Rectal smooth muscle tissue (tissue), 1 donor: ENCODE measurements at regions not wholly inside any gene's neighbourhood (a gene's known extent, or its start where the extent isn't known, plus 50 kb on each side); places are given as distances from the start of the nearest gene placed in this dataset.
A peak's percentile ranks its signal among the peaks of the same experiment; 100 is the strongest.

Experiments used
- H3K27ac ChIP-seq: one replicate; pipeline ENCODE4 v1.7.0; 2013; ENCODE audit warnings: low read depth, low read length, inconsistent platforms
- H3K27me3 ChIP-seq: one replicate; pipeline ENCODE4 v1.7.0; 2013; ENCODE audit warnings: low read length; ENCODE audit not compliant: control insufficient read depth, insufficient read depth
- H3K36me3 ChIP-seq: one replicate; pipeline ENCODE4 v1.7.0; 2013; ENCODE audit warnings: low read length; ENCODE audit not compliant: control insufficient read depth, insufficient read depth
- H3K4me1 ChIP-seq: one replicate; pipeline ENCODE4 v1.7.0; 2013; ENCODE audit warnings: low read length; ENCODE audit not compliant: control insufficient read depth, insufficient read depth
- H3K4me3 ChIP-seq: one replicate; pipeline ENCODE4 v1.7.0; 2013; ENCODE audit warnings: low read length
- H3K9ac ChIP-seq: one replicate; pipeline ENCODE4 v1.7.0; 2013; ENCODE audit warnings: low read length

GRCh38 chr9:106423575-106423974 is 439.4 kb upstream of the ZNF462 start:
- H3K4me3 ChIP-seq: no peak overlapping the region
- H3K36me3 ChIP-seq: no peaks in the 10 kb centered on the region
- no peaks in the 10 kb centered on the region for H3K4me1 ChIP-seq
- H3K27me3 ChIP-seq: no peaks in the 10 kb centered on the region
- H3K27ac ChIP-seq: no peak overlapping the region
- H3K9ac ChIP-seq: no peak overlapping the region

- Histone ChIP-seq H3K27ac (no peak overlapping the region), H3K27me3 (no peaks in the 10 kb centered on the region), H3K9ac (no peak overlapping the region), H3K36me3 (no peaks in the 10 kb centered on the region), H3K4me1 (no peaks in the 10 kb centered on the region), H3K4me3 (no peak overlapping the region)
These were observed 430.3 kb upstream of the ZNF462 start for GRCh38 chr9:106432631-106433030.

DNA sequence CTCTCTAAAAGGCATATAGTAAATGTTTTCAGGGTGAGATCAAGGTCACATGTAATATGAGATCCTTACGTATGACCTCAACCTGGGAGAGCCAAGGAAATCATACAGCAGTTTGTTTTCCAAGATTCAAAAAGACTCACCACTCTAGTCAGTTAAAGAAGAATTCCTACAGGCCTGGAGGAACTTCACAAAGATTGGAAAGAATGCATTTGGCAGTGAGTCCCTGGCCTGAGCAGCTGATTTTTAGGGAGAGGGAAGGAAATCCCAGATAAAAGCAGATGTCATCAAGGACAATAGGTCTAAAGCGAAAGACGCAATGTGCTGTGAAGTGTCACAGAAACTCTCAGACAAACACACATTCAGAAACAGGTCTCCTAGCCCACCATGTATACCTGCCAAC is 424.0 kb upstream of the ZNF462 start:
- H3K9ac ChIP-seq: no peak overlapping the region
- no peaks in the 10 kb centered on the region for H3K36me3 ChIP-seq
- no peaks in the 10 kb centered on the region for H3K27me3 ChIP-seq
- H3K27ac ChIP-seq: no peak overlapping the region
- H3K4me1 ChIP-seq: no peaks in the 10 kb centered on the region
- H3K4me3 ChIP-seq: no peak overlapping the region

- Histone ChIP-seq H3K4me1 (no peaks in the 10 kb centered on the region), H3K4me3 (no peak overlapping the region), H3K9ac (no peak overlapping the region), H3K27ac (no peak overlapping the region), H3K27me3 (no peaks in the 10 kb centered on the region), H3K36me3 (no peaks in the 10 kb centered on the region)
These were observed 421.7 kb upstream of the ZNF462 start for GRCh38 chr9:106441283-106441682.

DNA sequence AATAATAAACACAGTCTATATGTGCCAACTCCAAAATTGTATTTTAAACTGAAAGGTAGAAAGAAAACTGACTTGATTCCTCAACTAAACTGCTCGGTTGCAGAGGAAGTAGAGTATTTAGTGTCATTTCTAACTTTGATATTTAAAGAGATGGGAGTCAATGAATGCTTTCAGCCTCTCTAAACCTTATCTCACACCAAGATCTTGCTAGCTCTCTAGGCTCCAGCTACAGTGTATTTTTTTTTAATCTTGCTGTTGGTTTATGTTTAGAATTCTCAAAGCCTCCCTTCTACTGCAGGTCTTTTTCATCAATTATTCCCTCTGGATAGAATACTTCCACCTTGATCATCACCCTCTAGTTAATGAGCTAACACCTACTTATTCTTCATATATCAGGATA is 419.4 kb upstream of the ZNF462 start:
- no peaks in the 10 kb centered on the region for H3K36me3 ChIP-seq
- H3K27ac ChIP-seq: no peak overlapping the region
- H3K4me1 ChIP-seq: no peaks in the 10 kb centered on the region
- no peak overlapping the region for H3K9ac ChIP-seq
- no peak overlapping the region for H3K4me3 ChIP-seq
- H3K27me3 ChIP-seq: no peaks in the 10 kb centered on the region

DNA sequence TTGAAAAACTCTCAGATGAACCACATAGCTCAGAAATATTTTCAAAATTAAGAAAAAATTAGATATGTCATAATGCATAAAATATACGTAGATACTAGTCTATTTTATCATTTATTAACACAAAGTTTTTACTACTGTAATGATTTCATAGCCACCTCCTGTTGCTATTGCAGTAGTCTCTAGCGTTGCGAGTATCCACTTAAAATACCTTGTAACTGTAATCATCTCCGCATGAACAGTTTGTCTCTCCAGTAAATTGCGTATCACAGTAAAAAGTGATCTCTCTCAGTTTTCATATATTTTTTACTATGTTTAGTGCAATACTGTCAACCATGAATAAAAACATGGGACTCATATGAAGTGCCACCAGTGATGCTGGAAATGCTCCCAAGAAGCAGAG is 417.9 kb upstream of the ZNF462 start:
- Histone ChIP-seq H3K4me1 (peaks cover 2% of the 10 kb centered on the region), H3K4me3 (no peak overlapping the region), H3K27me3 (no peaks in the 10 kb centered on the region), H3K27ac (no peak overlapping the region), H3K9ac (no peak overlapping the region), H3K36me3 (no peaks in the 10 kb centered on the region)

GRCh38 chr9:106449336-106449927 is 413.5 kb upstream of the ZNF462 start:
- H3K36me3 ChIP-seq: no peaks in the 10 kb centered on the region
- H3K9ac ChIP-seq: no peak overlapping the region
- H3K4me1 ChIP-seq: peaks cover 2% of the 10 kb centered on the region
- no peak overlapping the region for H3K4me3 ChIP-seq
- no peak overlapping the region for H3K27ac ChIP-seq
- no peaks in the 10 kb centered on the region for H3K27me3 ChIP-seq

DNA sequence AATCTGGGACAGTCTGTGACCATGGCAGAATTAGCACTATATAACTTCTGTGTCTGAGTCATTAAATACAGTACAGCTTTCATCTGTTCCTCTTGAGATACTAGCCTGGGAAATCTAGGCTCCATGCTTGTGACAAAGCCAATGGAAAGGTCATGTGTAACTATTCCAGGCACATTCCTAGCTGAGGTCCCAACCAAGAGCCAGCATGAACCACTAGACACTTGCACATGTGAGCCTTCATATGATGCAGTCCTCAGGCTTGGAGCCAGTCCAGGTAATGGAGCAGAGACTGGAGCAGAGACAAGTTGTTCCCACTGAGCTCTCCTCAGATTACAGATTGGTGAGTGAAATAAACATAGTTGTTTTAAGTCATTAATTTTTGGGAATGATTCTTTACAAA is 412.4 kb upstream of the ZNF462 start:
- H3K4me3 ChIP-seq: no peak overlapping the region
- peaks cover 2% of the 10 kb centered on the region for H3K4me1 ChIP-seq
- H3K36me3 ChIP-seq: no peaks in the 10 kb centered on the region
- peak overlapping the region; percentile 33 for H3K27ac ChIP-seq
- H3K9ac ChIP-seq: no peak overlapping the region
- H3K27me3 ChIP-seq: no peaks in the 10 kb centered on the region

- H3K4me1 ChIP-seq: peaks cover 2% of the 10 kb centered on the region
- H3K27me3 ChIP-seq: no peaks in the 10 kb centered on the region
- no peaks in the 10 kb centered on the region for H3K36me3 ChIP-seq
- H3K9ac ChIP-seq: no peak overlapping the region
- H3K27ac ChIP-seq: no peak overlapping the region
- no peak overlapping the region for H3K4me3 ChIP-seq
These were observed 411.7 kb upstream of the ZNF462 start for GRCh38 chr9:106451223-106451622.

GRCh38 chr9:106456581-106456980 is 406.4 kb upstream of the ZNF462 start:
- H3K4me1 ChIP-seq: no peaks in the 10 kb centered on the region
- no peak overlapping the region for H3K9ac ChIP-seq
- no peaks in the 10 kb centered on the region for H3K36me3 ChIP-seq
- no peak overlapping the region for H3K4me3 ChIP-seq
- no peak overlapping the region for H3K27ac ChIP-seq
- H3K27me3 ChIP-seq: no peaks in the 10 kb centered on the region

GRCh38 chr9:106467113-106467864 is 395.7 kb upstream of the ZNF462 start:
- Histone ChIP-seq H3K4me3 (no peak overlapping the region), H3K36me3 (no peaks in the 10 kb centered on the region), H3K27me3 (no peaks in the 10 kb centered on the region), H3K9ac (no peak overlapping the region), H3K27ac (no peak overlapping the region), H3K4me1 (no peaks in the 10 kb centered on the region)

GRCh38 chr9:106467865-106468164 is 395.2 kb upstream of the ZNF462 start:
- Histone ChIP-seq H3K4me1 (no peaks in the 10 kb centered on the region), H3K36me3 (no peaks in the 10 kb centered on the region), H3K9ac (no peak overlapping the region), H3K27me3 (no peaks in the 10 kb centered on the region), H3K4me3 (no peak overlapping the region), H3K27ac (no peak overlapping the region)

- Histone ChIP-seq H3K27ac (no peak overlapping the region), H3K4me1 (no peaks in the 10 kb centered on the region), H3K27me3 (no peaks in the 10 kb centered on the region), H3K4me3 (no peak overlapping the region), H3K9ac (no peak overlapping the region), H3K36me3 (no peaks in the 10 kb centered on the region)
These were observed 394.5 kb upstream of the ZNF462 start for GRCh38 chr9:106468431-106468830.
